ENCODE measurements at regions not wholly inside any gene's neighbourhood (a gene's known extent, or its start where the extent isn't known, plus 50 kb on each side); places are given as distances from the start of the nearest gene placed in this dataset.
"Not testable (repeated sequence)": the region's sequence is repeated elsewhere in the genome, so short reads cannot be mapped to it uniquely, and the experiment has no call there.

DNA sequence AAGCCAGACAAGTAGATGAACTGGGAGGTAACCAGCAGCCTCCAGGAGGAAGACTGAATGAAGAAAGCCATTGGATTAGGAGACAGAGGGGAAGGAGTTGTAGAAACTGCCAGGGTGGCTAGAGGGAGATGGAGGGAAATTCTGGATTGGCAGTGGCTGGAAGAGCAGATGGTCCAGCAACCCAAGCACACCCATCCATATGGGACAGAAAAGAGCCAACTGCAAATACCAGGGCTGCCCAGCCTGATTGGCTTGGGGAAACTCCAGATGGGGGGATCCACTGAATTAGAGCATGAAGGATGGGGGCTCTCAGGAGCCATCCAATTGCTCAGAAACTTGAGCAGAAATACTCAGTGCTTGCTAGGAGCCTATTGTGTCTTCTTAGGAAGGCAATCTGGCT lies 173.5 kb upstream of the EPB41L3 start:
- no peak for FAIRE-seq

DNA sequence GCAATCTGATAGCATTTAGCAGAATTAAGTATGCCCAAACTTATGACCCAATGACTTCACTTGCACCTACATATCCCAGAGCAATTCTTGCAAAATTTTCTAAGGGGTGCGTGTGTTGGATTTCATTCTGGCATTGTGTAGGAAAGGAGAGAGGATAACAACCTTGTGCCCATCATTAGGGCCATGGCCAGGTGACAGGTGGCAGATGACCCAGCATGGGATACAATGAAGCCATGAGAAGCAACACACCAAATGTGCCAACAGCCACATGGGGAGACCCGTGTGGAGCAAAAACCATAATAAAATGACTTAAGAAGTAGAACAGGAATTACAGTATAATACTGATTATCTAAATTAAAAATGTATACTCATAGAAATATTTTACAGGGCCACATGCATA lies 166.9 kb upstream of the EPB41L3 start:
- FAIRE-seq: no peak

DNA sequence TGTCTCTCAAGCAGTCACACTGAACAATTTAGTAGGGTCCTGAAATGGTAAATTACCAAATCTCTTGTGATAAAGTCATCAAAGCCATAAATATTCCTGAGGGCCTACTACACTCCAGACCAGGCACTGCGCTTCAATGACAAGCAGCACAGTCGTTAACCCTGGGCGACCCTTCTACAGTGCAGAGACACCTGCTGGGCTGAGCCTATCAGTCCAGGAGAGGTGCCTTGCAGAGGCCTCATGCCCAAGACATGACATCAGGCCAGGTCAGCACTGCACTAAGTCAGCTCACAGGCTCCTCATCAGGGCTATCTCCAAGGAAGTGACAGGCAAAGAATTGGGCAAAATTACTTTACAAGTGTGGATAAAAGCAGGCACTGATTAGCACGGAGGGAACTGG lies 166.4 kb upstream of the EPB41L3 start:
- FAIRE-seq: no peak

DNA sequence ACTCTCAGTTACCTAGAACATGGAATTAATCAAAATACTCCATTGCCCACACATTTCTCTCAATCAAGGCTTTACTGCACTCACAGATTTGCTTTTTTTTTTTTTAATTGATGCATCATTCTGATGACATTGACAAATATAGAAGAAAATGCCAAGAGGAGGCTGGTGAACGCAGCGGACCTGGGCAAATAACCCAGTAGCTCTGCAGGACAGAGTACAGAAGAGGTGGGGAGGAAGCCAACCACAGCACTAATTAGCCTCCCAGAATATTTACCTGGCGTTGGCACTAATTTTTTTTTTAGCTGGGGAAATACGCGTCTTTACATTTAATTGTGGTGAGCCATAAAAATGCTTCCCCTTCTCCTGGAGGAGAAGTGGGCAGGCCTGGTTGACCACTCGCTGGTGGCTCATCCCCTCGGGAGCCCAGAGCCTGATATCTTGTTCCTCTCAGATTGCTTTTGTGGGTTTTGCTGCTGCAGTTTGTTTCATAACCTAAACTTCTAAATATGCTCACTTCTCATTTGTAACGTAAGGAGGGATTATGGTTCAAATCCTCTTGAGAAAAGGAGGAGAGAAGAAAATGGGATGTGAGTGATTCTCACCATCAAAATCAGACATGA lies 165.8 kb upstream of the EPB41L3 start:
- FAIRE-seq: no peak

DNA sequence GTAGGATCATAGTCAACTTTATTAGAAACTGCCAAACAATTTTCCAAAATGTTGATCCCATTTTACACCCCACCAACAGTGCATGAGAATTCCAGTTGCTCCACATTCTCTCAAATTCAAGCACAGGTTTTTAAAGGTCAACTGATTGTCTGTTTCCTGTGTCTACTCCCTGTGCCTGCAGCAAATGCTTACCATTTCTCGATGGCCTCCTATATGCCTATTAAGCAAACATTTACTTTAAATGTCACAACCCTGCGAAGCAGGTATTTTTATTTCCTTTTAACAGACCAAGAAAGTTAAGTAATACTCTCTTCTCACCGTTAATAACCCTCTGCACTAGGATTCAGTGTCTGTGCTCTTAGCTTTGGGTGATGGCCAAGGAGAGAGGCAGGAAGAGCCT lies 163.8 kb upstream of the EPB41L3 start:
- no peak for FAIRE-seq

DNA sequence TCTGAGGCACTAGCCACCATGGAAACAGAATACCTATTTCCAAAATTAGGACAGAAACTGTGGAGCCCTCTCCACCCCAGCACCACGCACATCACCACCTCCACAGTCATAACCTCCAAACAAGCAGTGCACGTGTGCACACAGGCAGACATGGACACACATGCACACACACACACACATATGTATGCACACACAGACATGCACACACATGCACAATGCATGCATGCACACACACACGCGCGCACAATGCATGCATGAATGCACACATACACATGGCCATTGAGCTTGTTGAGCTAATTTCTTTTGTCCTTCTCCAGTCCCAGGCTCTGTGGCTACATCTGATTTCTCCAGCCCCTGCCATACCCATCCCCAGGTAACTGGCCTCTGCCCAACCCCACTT lies 161.6 kb upstream of the EPB41L3 start:
- FAIRE-seq: no peak

DNA sequence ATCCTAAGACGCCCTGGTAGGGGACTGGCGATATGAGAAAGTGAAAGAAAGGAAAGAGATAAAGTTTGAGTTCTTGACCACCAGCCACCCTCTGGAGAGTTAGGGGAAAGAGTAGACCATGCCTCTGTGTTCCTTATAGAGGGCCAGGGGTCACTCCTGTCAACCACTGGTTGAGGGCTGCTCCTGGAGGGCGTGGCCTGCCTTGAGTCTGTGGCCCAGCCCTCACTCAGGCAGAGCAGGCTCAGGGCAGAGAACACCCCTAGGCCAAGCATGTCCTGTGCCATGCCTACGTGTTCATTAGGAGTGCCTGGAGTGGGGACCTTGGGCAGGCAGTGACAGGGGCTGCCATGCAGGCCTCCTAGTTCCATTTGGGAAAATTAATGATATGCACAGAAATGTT lies 161.1 kb upstream of the EPB41L3 start:
- no peak for FAIRE-seq

DNA sequence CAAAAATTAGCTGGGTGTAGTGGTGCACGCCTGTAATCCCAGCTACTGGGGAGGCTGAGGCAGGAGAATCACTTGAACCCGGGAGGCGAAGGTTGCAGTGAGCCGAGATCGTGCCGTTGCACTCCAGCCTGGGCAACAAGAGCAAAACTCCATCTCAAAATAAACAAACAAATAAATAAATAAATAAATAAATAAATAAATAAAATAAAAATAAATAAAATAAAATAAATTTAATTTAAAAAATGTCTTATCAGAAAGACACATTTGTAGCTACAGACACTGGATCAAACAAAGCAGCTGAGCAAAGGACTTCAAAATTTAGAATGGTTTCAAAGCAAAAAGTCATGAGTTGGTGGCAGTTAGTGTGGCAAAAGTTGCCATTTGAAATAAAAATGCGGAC lies 158.2 kb upstream of the EPB41L3 start:
- FAIRE-seq: not testable (repeated sequence)

DNA sequence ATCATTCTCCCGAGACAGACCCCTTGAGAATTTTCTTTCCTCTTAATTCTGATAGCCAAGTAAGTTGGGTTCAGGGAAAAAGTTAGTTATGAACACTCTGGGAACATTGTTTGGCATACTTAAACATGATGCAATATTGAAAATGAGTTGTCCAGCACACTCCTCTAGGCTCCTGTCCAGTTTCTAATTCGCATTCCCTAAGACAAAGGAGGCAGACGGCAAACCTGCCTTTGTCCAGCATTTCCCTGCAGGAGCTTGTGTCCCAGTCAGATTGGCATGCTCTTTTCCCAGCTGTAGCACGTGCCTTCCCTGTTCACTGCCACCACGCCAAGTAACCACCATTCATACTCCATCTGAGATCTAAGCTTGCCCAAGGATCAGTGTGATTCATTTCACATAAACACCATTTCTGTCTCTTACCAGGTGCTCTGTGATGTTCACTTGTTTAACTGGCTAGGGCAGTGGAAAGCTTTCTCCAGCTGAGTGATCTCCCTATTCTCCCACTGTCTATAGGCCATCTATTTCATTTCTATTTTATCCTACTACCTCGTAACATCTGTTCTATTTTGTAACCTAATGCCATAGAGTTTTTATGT lies 150.0 kb upstream of the EPB41L3 start:
- FAIRE-seq: no peak

DNA sequence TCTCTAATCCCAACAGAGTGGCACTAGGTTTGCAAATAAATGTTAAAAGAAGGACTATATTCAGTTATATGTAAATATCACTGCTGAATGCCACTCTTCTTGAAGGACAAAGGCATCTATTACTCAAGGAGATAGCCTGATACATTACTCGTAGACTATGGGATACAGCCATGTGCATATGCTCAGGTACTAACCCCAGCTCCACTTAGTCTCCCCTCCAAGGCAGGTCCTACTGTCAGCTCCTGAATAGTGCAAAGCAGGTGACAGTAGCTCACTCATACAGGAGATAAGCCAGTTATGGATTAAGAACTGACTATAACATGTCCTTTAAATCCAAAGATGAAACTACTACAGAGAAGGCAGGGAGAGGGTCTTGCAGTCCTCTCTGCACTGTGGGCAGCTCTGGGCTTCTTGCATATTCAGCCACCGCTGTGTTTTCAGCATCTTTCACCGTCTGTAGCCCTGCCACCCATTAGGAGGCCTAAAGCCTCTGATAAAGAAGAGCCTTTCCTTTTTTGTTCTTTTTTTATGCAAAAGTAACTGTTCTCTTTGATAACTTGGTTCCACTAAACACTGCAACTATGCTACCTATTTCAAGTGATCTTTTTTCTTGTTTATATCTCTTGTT lies 135.1 kb upstream of the EPB41L3 start:
- FAIRE-seq: no peak

DNA sequence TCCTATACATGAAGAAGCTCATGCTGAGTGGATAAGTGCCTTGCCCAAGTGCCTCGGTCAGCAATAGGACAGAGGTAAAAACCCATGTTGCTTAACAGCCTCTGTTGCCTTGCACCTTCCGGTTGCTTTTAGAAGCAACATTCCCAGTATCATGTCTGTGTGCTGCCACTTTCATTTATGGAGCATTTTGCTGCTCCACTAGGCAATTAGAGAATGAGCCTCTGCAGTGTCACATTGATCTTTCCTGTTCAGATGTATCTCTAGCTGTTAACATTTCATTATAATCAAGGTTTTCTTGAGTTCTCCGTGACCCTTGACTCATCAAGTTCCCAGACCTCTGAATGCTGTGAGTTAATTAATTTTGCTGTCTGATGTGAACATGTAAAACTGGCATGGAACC lies 134.5 kb upstream of the EPB41L3 start:
- FAIRE-seq: no peak

DNA sequence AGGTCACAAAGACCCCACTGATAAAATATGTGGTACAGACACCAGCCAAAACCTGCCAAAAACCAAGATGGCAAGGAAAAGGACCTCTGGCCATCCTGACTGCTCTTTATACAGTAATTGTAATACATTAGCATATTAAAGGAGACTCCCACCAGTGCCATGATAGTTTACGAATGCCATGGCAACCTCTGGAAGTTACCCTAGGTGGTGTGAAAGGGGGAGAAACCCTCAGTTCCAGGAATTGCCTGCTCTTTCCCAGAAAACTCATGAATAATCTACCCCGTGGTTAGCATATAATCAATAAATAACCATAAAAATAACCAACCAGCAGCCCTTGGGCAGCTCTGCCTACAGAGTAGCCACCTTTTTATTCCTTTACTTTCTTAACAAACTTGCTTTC lies 129.8 kb upstream of the EPB41L3 start:
- no peak for FAIRE-seq

DNA sequence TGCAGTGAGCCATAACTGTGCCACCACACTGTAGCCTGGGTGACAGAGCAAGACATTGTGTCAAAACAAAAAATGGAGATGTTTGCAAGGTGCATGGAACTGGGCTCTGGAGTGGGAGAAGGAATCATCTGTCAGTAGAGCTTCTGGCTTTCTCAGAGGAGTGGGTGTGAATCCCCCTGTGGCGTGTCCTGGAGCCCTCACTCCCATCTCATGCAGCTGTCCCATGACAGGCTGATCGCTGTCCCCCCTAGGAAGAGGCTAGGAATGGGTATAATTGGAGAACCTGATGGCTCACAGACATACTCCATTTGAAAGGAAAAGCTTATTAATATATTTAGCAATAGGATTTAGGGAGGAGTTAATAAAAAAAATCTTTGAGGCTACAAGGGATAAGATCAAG lies 125.8 kb upstream of the EPB41L3 start:
- no peak for FAIRE-seq

DNA sequence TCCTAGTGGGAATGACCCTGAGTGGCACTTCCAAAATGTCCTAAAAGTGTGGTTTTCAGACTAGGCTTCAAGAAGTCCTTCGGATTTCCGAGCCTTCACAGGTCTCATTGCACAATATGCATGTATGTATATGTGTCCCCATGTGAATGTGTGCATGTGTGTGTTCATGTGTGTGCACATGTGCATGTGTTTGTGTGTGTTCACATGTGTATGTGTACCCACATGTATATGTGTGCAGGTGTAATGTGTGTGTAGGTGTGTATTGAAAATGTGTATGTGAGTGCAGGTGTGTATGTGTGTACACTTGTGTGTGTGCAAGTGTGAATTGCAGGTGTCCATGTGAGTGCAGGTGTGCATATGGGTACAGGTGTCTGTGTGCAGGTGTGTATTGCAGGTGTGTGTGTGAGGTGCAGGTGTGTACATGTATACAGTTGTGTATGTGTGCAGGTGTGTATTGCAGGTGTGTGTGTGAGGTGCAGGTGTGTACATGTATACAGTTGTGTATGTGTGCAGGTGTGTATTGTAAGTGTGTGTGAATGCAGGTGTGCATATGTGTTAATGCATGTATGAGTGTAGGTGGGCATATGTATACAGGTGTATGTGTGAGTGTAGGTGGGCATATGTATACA lies 124.4 kb upstream of the EPB41L3 start:
- no peak for FAIRE-seq

DNA sequence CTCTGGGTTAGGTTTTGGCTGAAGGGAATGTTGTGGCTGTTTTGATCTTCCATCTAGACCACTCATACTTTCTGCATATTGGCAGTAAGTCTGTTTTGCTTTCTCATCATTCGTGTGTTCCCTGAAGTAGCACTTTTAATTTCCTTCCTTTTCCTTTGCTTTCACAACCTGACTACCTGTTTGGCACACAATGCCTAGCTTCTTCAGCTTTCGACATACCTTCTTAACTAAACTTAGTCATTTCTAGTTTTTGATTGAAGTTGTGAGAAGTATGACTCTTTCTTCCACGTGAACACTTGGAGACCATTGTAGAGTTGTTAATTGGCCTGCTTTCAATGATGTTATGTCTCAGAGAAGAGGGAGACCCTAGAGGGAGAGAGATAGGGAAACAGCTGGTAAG lies 123.6 kb upstream of the EPB41L3 start:
- no peak for FAIRE-seq

DNA sequence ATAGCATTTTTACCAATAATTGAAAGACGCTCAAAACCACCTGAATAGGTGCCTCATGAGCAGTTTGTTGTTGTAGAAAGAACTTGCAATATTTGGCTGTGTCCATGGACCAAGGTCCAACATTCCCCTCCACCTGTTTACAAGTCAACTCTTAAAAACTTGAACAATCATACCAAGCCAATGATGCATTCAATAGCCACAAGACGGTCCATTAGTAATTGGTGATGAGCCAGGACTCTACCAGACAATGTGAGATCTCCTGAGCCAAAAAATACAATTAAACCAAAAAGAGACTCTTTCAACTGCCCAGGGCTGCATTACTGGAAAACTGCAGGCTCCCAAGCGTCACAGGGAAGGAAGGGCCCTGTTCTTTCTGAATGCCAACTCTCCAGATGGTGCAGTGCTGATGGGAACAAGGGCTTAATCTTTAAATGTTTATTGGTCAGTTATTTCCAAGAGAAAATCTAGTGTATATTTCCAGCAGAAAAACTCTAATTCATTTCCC lies 118.8 kb upstream of the EPB41L3 start:
- no peak for FAIRE-seq

DNA sequence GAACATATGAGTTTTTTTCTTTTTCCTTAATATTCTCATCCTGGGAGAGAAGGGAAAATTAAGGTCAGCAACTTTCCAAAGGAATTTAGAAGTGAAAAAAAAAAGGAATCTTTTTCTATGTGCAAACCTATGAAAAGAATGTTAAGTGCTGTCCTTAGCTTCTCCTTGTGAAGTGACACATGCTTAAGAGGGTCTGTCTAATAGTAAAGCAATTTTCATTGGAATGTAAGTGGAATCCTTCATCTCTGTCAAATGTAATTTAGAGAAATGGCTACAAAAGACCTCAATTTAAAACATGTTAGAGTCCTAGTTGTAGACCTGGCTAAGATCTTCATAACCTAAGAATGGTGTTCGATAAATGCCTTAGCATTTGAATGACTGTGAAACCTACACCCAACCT lies 117.4 kb upstream of the EPB41L3 start:
- FAIRE-seq: no peak

DNA sequence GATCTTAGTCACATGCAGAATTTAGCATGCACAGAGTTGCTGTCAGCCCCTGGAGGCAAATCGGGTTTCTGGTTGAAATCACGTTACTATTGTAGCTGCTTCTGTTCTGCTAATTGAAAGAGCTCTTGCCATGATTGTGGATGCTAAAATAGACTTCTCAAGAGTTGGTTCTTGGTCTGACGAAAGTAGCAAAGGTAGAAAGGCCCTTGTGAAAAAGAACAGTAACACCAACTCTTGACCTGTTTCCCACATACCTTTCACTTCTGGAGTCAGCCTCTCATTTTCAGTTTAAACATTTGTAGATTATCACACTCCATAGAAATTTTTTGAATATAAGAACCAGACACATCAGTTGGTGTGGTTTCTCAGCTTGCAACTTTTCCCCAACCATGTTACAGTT lies 110.0 kb upstream of the EPB41L3 start:
- no peak for FAIRE-seq

DNA sequence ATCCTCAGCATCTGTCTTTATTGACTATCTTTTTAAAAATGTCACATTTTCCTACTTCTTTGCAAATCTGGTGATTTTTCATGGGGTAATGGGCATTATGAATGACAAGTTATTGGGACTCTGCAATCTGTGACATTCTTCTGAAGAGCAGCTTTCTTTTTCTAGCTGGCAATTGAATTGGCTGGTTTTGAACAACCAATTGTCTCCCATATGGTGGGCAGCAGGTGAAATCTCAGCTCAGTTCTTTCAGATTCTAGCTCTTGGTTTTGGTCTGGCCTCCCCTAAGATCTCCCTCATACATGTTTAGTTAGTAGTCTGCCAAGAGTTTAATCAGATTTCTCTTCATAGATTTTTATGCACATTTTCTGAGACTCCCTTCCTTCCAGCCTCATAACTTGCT lies 107.9 kb upstream of the EPB41L3 start:
- no peak for FAIRE-seq

DNA sequence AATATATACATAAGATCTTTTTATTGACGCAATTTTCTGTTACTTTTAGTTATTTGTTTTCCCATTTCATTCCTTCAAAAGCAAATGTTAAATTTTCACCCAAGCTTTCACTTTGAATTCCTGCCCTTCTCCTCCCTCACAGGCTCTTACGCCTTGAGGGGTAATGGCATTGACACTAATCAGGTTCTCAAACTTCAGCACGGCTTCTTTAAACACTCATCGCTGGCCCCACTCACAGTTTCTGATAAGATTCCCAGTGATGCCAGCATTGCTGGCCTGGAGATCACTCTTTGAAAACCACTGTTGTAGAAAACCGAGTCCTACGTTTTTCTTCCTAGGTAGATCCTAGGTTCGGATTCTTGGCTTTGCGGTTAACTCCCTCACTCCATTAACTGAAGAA lies 105.6 kb upstream of the EPB41L3 start:
- FAIRE-seq: no peak

DNA sequence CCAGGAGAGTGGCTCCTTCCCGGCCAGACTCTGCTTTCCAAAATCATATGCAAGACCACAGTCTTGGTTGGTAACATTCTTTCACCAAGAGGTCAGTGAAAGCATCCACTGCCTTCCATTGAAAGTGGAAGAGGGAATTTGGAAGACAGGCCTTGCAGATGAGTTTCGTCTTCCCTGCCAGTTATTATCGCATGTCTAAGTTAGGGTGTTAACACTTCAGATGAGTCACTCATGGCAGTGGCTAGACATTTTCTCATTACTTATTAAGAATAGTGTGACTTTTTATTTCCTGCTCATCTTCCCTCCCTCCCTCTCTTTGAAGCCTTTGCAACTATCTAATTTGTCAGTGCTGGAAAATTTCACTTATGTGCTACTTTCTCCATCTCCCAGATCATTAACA lies 102.9 kb upstream of the EPB41L3 start:
- FAIRE-seq: no peak

DNA sequence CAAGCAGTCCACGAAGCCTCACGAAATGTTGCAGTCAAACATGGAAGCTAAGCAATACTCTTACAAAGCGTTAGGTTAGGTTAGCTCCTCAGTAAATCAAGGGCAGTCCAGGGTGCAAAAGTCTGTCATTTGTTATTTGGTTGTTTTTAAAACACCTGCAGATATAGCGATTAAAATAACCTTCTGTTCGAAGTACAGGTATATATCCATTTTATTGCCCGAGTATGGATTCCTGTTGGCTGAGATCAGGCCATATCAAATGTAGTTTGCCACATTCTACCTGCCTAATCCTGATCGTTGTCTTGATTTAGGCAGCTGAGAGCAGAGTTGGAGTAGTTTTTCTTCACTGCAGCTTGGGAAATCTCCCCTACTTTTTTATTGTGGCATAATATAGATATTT lies 99.5 kb upstream of the EPB41L3 start:
- no peak for FAIRE-seq

DNA sequence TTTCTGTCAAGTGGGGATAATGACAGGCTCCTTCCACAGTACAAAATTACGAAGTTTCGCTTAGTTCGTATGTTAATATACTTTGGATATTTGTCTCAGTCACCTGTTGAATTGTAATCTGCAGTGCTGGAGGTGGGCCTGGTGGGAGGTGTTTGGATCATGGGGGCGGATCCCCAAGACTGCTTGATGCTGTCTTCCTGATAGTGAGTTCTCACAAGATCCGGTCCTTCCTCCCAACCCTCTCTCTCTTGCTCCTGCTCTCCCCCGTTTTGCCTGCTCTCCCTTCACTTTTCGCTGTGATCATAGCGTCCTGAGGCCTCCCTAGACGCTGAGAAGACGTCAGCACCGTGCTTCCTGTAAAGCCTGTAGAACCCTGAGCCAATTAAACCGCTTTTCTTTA lies 97.1 kb upstream of the EPB41L3 start:
- no peak for FAIRE-seq

DNA sequence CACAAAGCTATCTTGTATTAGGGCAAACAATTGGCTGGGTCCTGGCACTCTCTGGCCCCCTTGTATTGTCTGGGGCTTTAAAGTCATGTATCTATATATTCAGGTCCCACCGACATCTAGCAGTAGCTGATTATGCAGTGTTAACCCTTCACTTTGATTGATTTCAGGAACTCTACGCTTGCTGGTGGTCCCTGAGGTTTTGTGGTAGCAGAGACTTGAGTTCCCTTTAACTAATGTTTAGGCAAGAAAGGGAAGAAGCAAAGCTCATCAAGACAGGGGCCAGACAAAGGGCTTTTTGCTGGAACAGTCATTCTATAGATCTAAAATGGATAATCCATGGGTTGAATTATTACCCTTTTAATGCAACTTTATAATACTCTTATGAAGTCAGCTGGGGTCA lies 95.3 kb upstream of the EPB41L3 start:
- no peak for FAIRE-seq
